Pancreas (tissue), 10 donors: ENCODE measurements at regions not wholly inside any gene's neighbourhood (a gene's known extent, or its start where the extent isn't known, plus 50 kb on each side); places are given as distances from the start of the nearest gene placed in this dataset.

Source experiments
- ATAC-seq, 4 donors: fragments of 200-7000 bp; cut with Tn5 transposase; one replicate each; pipeline versions ENCODE4 v1.8.0 to v1.9.1; 2020; ENCODE audit warnings: mild to moderate bottlenecking in 4 of 4, moderate library complexity in 4 of 4
- DNase-seq, 6 donors: peaks; one replicate each; pipeline ENCODE4 v3.0.0-alpha.2; 2020
- FAIRE-seq: peaks from 2 replicates; lab custom pipeline; 2012; peaks lifted over from hg19 to GRCh38; lab: Jason Lieb, UNC
- H3K27ac ChIP-seq, 4 donors: fragments of 200-600 bp; sonication (generic); 1 replicate in 3 of 4; 2 replicates in 1 of 4; pipeline versions ENCODE4 v1.5.0 to v1.8.0; 2020
- H3K27me3 ChIP-seq, 4 donors: fragments of 200-600 bp; one replicate each; pipeline ENCODE4 v1.8.0; 2021
- H3K36me3 ChIP-seq, 3 donors: fragments of 200-600 bp; sonication (generic) in 1 of 3; one replicate each; pipeline versions ENCODE4 v1.5.0 to v1.8.0; 2020 to 2021
- H3K4me1 ChIP-seq, 3 donors: fragments of 200-600 bp; one replicate each; pipeline ENCODE4 v1.8.0; 2021
- H3K4me3 ChIP-seq, 4 donors: fragments of 200-600 bp; sonication (generic) in 2 of 4; one replicate each; pipeline versions ENCODE4 v1.5.0 to v1.8.0; 2020 to 2021
- H3K9me3 ChIP-seq, 4 donors: fragments of 200-600 bp; one replicate each; pipeline ENCODE4 v1.8.0; 2021
- WGBS, 2 donors: extraction: QIAGEN DNeasy Blood & Tissue Kit; methylation state at CpG; one replicate each; pipeline ENCODE4 v1.1.7; 2013; 5-methylcytosine and 5-hydroxymethylcytosine counted together
- intact Hi-C, 3 donors: fragments of 100-400 bp; cut with DNase I; formaldehyde crosslinking; loops; one replicate each; pipeline versions ENCODE4 v1.11.1 to v1.14.2; 2022
- TF ChIP-seq, protein P1 (sequence below), 4 donors: fragments of 200-600 bp; sonication (generic) in 3 of 4; IDR thresholded peaks; one replicate each; pipeline versions ENCODE4 v1.5.0 to v1.8.0; 2021; ENCODE audit warnings: antibody characterized with exemption in 4 of 4
- donor health status: healthy with polysubstance abuse.
- donor health status: DM: no; HTN: no; CAD: no; lungs with moderate emphysema.
- donor health status: DM: no; HTN: no; CAD: no.
- donor health status: control.
- donor health status: control.
- donor health status: Bipolar disorder and iron deficiency.
- donor health status: DM: yes; HTN: yes; CAD: no.
- donor health status: DM: no; HTN: no; CAD: no.
- donor health status: DM: no; HTN: no; CAD: no.
- donor health status: DM: yes; HTN: yes; CAD: no.

- Histone ChIP-seq H3K36me3 (no peaks in the 10 kb centered on the region), H3K4me1 (no peaks in the 10 kb centered on the region), H3K27me3 (no peaks in the 10 kb centered on the region), H3K4me3 (no peak overlapping the region), H3K27ac (no peak overlapping the region), H3K9me3 (no peaks in the 10 kb centered on the region)
- ATAC-seq = no peak
- intact Hi-C loops = no loop called here
- WGBS, 2 donors = 56 to 66% methylated on average over 8 of the region's 8 CpGs
- DNase-seq = no peak
- FAIRE-seq = no peak
- TF ChIP-seq, protein P1, sequence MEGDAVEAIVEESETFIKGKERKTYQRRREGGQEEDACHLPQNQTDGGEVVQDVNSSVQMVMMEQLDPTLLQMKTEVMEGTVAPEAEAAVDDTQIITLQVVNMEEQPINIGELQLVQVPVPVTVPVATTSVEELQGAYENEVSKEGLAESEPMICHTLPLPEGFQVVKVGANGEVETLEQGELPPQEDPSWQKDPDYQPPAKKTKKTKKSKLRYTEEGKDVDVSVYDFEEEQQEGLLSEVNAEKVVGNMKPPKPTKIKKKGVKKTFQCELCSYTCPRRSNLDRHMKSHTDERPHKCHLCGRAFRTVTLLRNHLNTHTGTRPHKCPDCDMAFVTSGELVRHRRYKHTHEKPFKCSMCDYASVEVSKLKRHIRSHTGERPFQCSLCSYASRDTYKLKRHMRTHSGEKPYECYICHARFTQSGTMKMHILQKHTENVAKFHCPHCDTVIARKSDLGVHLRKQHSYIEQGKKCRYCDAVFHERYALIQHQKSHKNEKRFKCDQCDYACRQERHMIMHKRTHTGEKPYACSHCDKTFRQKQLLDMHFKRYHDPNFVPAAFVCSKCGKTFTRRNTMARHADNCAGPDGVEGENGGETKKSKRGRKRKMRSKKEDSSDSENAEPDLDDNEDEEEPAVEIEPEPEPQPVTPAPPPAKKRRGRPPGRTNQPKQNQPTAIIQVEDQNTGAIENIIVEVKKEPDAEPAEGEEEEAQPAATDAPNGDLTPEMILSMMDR (IDR thresholded peaks at IDR 0.05) = no peak
Observed at GRCh38 chr1:29879217-29879616, 642.9 kb downstream of the PTPRU start.

DNA sequence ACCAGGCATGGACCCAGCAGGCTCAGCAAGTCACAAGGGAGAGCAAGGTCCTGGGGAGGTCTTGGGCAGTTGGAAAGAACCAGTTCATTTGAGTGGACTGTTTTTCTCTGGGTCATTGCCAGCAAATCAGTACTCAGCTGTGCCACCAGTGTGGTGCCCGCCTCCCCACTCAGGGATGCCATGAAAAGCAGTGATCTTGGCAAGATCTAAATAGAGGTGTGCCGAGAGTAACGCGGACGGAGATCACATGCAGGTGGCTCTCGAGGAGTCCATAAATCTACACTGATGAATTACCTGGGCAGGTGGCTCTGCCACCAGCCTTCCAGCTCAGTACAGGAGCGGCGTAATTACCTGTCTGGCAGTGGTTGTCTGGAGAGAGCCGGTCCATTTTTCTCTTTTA is 642.2 kb downstream of the PTPRU start:
- ATAC-seq (peak in 1 of 4 donors; percentile 22), DNase-seq (no peak), FAIRE-seq (no peak)
- H3K4me3 ChIP-seq = no peak overlapping the region
- H3K27me3 ChIP-seq = no peaks in the 10 kb centered on the region
- intact Hi-C loops = no loop called here
- TF ChIP-seq, protein P1 (IDR thresholded peaks at IDR 0.05) = no peak
- H3K36me3 ChIP-seq = no peaks in the 10 kb centered on the region
- H3K4me1 ChIP-seq = no peaks in the 10 kb centered on the region
- WGBS, 2 donors = 71 to 75% methylated on average over 9 of the region's 9 CpGs
- no peaks in the 10 kb centered on the region for H3K9me3 ChIP-seq
- H3K27ac ChIP-seq = no peak overlapping the region

- ATAC-seq (no peak), FAIRE-seq (no peak), DNase-seq (no peak)
- 73 to 77% methylated on average over 8 of the region's 8 CpGs for WGBS, 2 donors
- intact Hi-C loops = no loop called here
- TF ChIP-seq, protein P1 (IDR thresholded peaks at IDR 0.05) = no peak
- no peak overlapping the region for H3K27ac ChIP-seq
- H3K4me3 ChIP-seq = no peak overlapping the region
- H3K36me3 ChIP-seq = no peaks in the 10 kb centered on the region
- no peaks in the 10 kb centered on the region for H3K4me1 ChIP-seq
- no peaks in the 10 kb centered on the region for H3K9me3 ChIP-seq
- H3K27me3 ChIP-seq = no peaks in the 10 kb centered on the region
Observed at GRCh38 chr1:29876902-29877301, 640.6 kb downstream of the PTPRU start.

GRCh38 chr1:29876441-29876840 is 640.1 kb downstream of the PTPRU start:
- H3K27me3 ChIP-seq = no peaks in the 10 kb centered on the region
- H3K4me1 ChIP-seq = no peaks in the 10 kb centered on the region
- intact Hi-C loops = no loop called here
- WGBS, 2 donors = 74 to 77% methylated on average over 6 of the region's 6 CpGs
- no peak overlapping the region for H3K4me3 ChIP-seq
- H3K27ac ChIP-seq = no peak overlapping the region
- no peak for DNase-seq
- no peaks in the 10 kb centered on the region for H3K36me3 ChIP-seq
- no peak for FAIRE-seq
- ATAC-seq = no peak
- H3K9me3 ChIP-seq = no peaks in the 10 kb centered on the region
- TF ChIP-seq, protein P1 (IDR thresholded peaks at IDR 0.05) = no peak

GRCh38 chr1:29875557-29876028 is 639.3 kb downstream of the PTPRU start:
- TF ChIP-seq, protein P1 (IDR thresholded peaks at IDR 0.05) = no peak
- Histone ChIP-seq H3K27me3 (no peaks in the 10 kb centered on the region), H3K4me1 (no peaks in the 10 kb centered on the region), H3K4me3 (no peak overlapping the region), H3K9me3 (no peaks in the 10 kb centered on the region), H3K27ac (no peak overlapping the region), H3K36me3 (no peaks in the 10 kb centered on the region)
- WGBS, 2 donors = 34 to 45% methylated on average over 2 of the region's 2 CpGs
- no peak for ATAC-seq
- no peak for FAIRE-seq
- intact Hi-C loops = no loop called here
- DNase-seq = no peak
